HG03565 (cell line): ENCODE measurements at regions not wholly inside any gene's neighbourhood (a gene's known extent, or its start where the extent isn't known, plus 50 kb on each side); places are given as distances from the start of the nearest gene placed in this dataset.

Experiments
- ATAC-seq: cut with Tn5 transposase; IDR thresholded peaks from one replicate; pipeline ENCODE4 v1.9.1; 2021; ENCODE audit warnings: mild to moderate bottlenecking, moderate library complexity; ENCODE audit not compliant: unreplicated experiment

DNA sequence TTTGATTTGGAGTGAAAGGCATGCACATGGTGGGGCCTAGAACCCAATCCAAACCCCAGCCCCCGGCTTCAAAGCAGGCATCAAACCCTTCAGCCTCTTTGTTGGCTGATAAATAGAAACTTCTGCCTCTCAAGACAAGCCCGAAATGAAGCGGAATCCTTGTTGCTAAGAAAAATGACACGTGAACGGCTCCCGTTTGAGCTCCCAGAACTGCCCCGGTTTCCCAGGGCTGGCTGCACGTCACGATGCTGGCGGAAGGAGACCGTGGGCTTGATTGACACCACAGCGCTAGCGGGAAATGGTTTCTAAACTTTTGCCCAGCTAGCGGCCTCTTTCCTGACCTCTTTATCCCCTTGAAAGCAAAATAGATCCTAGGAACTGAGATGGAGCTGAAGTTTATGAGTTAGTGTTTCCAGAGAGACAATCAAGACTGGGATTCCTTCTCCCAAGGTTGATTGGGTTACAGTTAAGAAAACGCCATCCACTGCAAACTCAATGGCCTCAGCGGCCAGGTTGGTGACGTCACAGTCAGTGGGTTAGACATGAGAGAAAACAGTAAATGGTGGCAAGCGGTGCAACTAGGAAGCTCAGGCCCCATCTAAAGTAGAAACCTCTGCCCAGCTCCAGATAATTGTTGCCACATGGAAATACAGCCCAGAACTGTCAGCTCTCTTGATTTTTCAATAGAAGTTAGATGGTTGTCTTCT, 117.0 kb downstream of the ANKRD60 start:
- no peak for ATAC-seq

DNA sequence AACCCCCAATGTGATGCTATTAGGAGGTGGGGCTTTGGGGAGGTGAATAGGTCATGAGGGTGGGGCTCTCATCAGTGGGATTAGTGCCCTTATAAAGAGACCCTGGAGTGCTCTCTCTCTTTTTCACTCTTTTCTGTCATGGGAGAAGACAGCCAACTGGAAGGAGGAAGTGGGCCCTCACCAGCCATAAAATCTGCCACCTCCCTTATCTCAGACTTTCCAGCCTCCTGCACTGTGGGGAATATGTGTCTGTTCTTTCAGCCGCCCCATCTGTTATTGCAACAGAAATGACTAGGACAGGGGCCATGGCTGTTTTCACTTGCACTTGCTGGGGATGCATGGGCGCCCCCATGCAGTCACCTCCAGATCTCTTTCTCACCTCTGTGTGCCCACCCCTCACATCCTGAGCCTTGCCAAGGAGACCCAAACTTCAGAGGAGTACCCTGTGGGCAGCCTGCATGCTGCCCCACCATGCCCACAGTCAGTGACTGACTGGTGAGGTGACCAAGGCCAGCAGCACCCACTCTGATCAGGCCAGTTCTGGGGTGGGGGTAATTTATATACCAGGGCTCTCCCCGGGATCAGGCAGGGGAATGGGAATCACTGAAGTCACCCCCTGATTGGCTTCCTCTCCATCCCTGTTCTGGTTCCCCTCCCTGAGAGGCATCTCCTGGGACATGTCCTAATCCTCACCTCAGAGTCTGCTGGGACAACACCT, 118.4 kb downstream of the ANKRD60 start:
- ATAC-seq = no peak

DNA sequence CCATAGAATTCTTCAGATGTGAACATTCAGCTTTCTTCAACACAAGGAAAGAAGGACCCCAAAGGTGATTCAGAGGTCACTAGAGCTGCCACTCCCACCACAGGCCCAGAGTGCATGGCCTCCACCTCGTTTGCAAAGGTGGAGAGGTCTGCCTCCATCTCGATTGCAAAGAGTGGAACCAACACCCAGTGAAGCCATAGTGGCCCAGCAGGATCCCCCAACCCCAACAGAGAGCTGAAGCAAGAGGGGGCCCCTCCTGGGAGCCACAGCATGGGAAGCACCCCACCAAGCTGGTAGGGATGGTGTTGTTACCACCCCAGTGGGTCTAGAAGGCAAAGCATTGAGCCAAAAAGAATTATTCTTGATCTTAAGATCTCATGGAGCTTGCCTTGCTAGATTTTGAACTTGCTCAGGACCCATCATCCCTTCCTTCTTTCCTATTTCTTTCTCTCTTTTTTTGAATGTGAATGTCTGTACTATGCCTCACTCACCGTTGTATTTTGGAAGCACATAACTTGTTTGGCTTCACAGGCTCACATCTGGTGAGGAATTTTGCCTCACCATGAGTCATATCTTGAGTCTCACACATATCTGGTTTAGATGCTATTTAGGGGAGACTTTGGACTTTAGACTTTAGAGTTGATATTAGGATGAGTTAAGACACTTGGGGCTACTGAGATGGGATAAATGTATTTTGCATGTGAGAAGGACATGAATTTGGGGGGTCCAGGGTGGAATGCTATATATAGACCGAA, 119.2 kb downstream of the ANKRD60 start:
- no peak for ATAC-seq

GRCh38 chr20:58107533-58107932, 120.9 kb downstream of the ANKRD60 start:
- no peak for ATAC-seq

DNA sequence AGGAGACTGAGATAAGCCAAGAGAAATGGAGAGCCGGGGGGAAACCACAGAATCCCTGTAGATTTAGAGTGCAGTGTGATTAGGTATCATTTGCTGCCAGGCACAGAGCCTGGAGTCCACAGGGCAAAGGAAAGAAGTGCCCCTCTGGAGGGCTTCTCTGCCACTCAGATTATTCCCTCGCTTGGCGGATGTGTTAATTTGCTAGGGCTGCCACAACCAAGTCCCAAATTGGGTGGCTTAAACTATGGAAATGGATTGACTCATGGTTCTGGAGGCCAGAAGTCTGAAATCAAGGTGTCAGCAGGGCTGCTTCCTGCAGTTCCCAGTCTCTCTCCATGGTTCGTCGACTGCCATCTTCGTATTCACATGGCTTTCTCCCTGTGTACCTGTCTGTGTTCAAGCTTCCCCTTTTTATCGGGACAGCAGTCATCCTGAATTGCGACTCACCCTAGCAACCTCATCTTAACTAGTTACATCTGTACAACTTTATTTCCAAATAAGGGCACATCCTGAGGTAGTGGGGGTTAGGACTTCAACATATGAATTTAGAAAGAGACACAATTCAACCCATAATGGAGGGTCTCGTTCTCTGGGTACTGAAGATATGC, 122.2 kb downstream of the ANKRD60 start:
- ATAC-seq = no peak

GRCh38 chr20:58103961-58104360, 124.5 kb downstream of the ANKRD60 start:
- no peak for ATAC-seq

GRCh38 chr20:58103517-58103904, 124.9 kb downstream of the ANKRD60 start:
- ATAC-seq = no peak

DNA sequence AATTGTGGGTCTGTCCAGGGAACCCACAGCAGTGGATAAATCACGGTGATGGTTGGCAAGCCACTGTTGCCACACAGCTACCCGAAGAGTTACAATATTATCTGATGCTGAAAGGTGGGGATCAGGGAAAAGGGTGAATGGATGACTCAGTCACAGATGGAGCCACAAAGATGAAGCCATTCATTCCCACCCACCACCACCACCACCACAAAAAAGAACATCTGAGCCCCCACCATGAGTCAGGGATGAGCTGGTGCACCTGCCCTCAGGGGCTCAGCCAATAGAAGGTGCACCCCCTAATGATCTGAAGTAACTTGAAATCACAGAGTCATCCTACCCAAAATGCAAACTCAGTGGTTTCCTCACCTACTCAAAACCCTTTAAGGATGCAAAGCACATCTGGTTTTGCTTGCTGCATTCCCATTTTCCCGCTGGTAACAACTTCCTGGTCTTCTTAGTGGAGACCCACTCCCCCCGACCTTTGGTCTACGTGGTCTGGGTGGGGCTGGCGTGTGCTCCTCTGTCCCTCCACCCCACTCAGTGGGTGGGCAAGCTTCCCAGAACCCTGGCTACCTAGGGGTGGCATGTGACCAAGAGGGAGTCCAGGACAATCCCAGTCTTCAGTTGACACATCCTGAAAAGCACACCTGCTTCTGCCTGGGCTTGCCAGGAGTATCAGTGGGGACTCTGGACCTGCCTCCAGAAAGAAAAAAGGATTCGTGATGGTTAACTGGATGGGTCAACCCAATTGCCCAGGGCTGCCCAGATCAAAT, 125.5 kb downstream of the ANKRD60 start:
- ATAC-seq = no peak

DNA sequence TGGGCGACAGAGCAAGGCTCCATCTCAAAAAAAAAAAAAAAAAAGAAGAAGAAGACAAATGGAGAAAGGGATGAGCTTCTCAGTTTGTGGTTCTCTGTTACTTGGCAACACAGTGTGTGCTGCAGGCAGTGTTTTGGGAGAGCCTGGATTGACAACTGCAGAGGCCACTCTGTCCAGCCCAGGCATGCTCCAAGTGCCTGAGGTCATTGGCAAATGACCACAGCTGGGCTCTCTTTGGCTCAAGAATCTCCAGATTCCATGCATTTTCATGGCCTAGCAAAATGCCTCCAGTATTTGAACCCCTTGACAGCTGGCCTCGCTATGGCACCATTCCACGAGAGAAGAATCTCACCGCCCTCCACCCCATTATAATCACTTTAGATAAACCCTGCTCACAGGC, 126.2 kb downstream of the ANKRD60 start:
- ATAC-seq = no peak

DNA sequence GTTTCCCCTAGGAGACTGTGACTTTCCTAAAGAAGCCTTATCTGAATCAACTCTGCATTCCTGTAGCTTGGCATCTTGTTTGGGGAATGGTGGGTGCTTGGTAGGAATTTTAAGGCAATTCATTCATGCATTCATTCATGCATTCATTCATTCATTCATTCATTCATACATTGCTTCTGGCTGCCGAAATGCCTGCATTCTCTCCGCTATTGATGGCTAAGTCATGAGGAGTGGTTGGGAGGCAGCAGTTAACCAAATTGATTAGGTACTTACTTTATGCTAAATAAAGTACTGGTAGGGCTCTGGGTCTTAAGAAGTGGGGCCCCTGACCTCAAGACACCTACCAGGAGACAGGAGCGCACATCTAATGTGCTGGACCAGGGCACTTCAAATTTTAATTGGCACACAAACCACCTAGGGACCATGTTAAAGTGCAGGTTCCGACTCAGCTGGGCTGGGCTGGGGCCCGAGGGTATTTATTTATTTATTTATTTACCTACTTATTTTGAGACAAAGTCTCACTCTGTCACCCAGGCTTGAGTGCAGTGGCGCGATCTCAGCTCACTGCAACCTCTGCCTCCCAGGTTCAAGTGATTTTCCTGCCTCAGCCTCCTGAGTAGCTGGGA, 127.6 kb downstream of the ANKRD60 start:
- ATAC-seq = no peak

- ATAC-seq = no peak
These were observed 128.3 kb downstream of the ANKRD60 start for GRCh38 chr20:58099956-58100730.

GRCh38 chr20:58099291-58099935, 129.0 kb downstream of the ANKRD60 start:
- ATAC-seq = no peak

GRCh38 chr20:58098571-58098970, 129.9 kb downstream of the ANKRD60 start:
- no peak for ATAC-seq

DNA sequence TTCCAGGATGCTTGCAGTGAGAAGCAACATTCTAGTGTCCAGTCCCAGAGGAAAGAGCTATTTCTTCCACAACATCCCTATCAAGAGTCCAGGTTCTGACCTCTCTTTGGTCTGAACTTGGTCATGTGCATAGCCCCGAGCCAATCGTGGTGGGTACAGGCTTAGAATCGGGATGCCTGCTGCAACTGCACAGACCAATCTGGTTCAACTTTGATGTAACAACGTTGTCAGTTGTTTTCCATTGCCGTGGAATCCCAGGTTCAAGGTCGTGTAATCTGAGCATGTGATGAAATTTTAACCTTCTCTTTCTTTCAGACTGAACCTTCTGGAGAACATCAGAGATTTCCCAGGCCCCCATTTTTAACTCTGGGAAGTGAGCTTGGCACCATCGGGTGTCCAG, 130.5 kb downstream of the ANKRD60 start:
- no peak for ATAC-seq

- ATAC-seq = no peak
These were observed 131.0 kb downstream of the ANKRD60 start for GRCh38 chr20:58097429-58097828.

- no peak for ATAC-seq
These were observed 131.5 kb downstream of the ANKRD60 start for GRCh38 chr20:58096880-58097423.

DNA sequence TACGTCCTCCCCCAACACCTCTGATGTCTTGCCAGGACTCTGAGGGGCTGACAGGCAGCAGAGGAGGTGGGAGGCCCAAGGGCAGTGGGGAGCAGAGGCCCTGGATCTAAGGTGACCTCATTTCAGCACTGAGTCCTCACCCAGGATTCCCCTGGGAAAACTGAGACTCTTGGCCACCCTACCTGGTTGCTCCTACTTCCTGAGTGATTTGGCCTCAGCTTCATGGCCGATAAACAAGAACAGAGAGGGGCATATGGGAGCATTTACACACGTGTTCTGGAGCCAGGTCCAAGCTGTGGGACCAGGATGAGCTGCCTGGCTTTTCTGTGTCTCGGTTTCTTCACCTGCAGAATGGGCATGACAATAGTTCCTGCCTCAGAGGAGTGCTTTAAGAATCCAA, 133.8 kb downstream of the ANKRD60 start:
- ATAC-seq = no peak

DNA sequence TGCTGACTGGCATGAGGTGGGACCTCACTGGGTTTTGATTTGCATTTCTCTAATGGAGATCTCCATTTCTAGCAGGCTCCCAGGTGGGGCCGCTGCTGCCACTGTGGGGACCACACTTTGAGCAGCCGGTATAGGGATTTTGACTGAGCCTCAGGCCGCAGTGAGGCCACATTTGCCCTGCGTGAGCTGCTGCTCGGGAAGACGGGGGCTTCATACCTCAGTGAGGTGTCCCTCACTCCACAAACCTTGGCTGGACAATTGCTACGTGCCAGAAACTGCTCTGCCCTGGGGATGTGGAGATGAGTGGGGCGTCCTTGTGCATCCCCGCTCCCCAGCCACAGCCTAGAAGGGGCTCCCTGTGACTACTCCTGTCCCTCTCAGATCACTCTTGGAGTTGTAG, 134.3 kb downstream of the ANKRD60 start:
- no peak for ATAC-seq

GRCh38 chr20:58092871-58093270, 135.6 kb downstream of the ANKRD60 start:
- ATAC-seq = no peak
